ENCODE measurements at regions not wholly inside any gene's neighbourhood (a gene's known extent, or its start where the extent isn't known, plus 50 kb on each side); places are given as distances from the start of the nearest gene placed in this dataset.

- FAIRE-seq (no peak), DNase-seq (ENCODE audit: extremely low spot score, insufficient read length, low read depth) (no peak)
Measured at GRCh38 chr2:520663-521340, 156.4 kb downstream of the TMEM18 start.

GRCh38 chr2:516944-517343, 160.3 kb downstream of the TMEM18 start:
- FAIRE-seq (no peak), DNase-seq (ENCODE audit: extremely low spot score, insufficient read length, low read depth) (no peak)

- FAIRE-seq (no peak), DNase-seq (ENCODE audit: extremely low spot score, insufficient read length, low read depth) (no peak)
Measured at GRCh38 chr2:516131-516530, 161.1 kb downstream of the TMEM18 start.

- no peak for DNase-seq (ENCODE audit: extremely low spot score, insufficient read length, low read depth)
- no peak for FAIRE-seq
Measured at GRCh38 chr2:515441-516127, 161.6 kb downstream of the TMEM18 start.

GRCh38 chr2:513981-514706, 163.1 kb downstream of the TMEM18 start:
- no peak for DNase-seq (ENCODE audit: extremely low spot score, insufficient read length, low read depth)
- FAIRE-seq: no peak

- FAIRE-seq: no peak
- DNase-seq (ENCODE audit: extremely low spot score, insufficient read length, low read depth): no peak
Measured at GRCh38 chr2:510839-511238, 166.4 kb downstream of the TMEM18 start.

- FAIRE-seq (no peak), DNase-seq (ENCODE audit: extremely low spot score, insufficient read length, low read depth) (no peak)
Measured at GRCh38 chr2:509888-510287, 167.3 kb downstream of the TMEM18 start.

GRCh38 chr2:508121-508520, 169.1 kb downstream of the TMEM18 start:
- DNase-seq (ENCODE audit: extremely low spot score, insufficient read length, low read depth) (no peak), FAIRE-seq (no peak)

GRCh38 chr2:506866-507265, 170.3 kb downstream of the TMEM18 start:
- no peak for DNase-seq (ENCODE audit: extremely low spot score, insufficient read length, low read depth)

GRCh38 chr2:506451-506850, 170.8 kb downstream of the TMEM18 start:
- FAIRE-seq: no peak

More at GRCh38 chr2:506866-507265, 170.3 kb downstream of the TMEM18 start:
- no peak for FAIRE-seq

GRCh38 chr2:505941-506340, 171.3 kb downstream of the TMEM18 start:
- no peak for FAIRE-seq

More at GRCh38 chr2:506451-506850, 170.8 kb downstream of the TMEM18 start:
- no peak for DNase-seq (ENCODE audit: extremely low spot score, insufficient read length, low read depth)

GRCh38 chr2:503288-503999, 173.8 kb downstream of the TMEM18 start:
- FAIRE-seq (no peak), DNase-seq (ENCODE audit: extremely low spot score, insufficient read length, low read depth) (no peak)

More at GRCh38 chr2:505941-506340, 171.3 kb downstream of the TMEM18 start:
- no peak for DNase-seq (ENCODE audit: extremely low spot score, insufficient read length, low read depth)

- FAIRE-seq (no peak), DNase-seq (ENCODE audit: extremely low spot score, insufficient read length, low read depth) (no peak)
Measured at GRCh38 chr2:502831-503230, 174.4 kb downstream of the TMEM18 start.

GRCh38 chr2:501667-502066, 175.5 kb downstream of the TMEM18 start:
- no peak for FAIRE-seq
- DNase-seq (ENCODE audit: extremely low spot score, insufficient read length, low read depth): no peak

- DNase-seq (ENCODE audit: extremely low spot score, insufficient read length, low read depth) (no peak), FAIRE-seq (no peak)
Measured at GRCh38 chr2:501130-501529, 176.1 kb downstream of the TMEM18 start.

- no peak for FAIRE-seq
- no peak for DNase-seq (ENCODE audit: extremely low spot score, insufficient read length, low read depth)
Measured at GRCh38 chr2:499726-500125, 177.5 kb downstream of the TMEM18 start.

- FAIRE-seq: no peak
- DNase-seq (ENCODE audit: extremely low spot score, insufficient read length, low read depth): no peak
Measured at GRCh38 chr2:498493-499178, 178.6 kb downstream of the TMEM18 start.

GRCh38 chr2:497770-498492, 179.3 kb downstream of the TMEM18 start:
- FAIRE-seq (no peak), DNase-seq (ENCODE audit: extremely low spot score, insufficient read length, low read depth) (no peak)

- FAIRE-seq: no peak
- DNase-seq (ENCODE audit: extremely low spot score, insufficient read length, low read depth): no peak
Measured at GRCh38 chr2:496729-497128, 180.5 kb downstream of the TMEM18 start.
